WTC11 (cell line): ENCODE measurements at regions not wholly inside any gene's neighbourhood (a gene's known extent, or its start where the extent isn't known, plus 50 kb on each side); places are given as distances from the start of the nearest gene placed in this dataset.

Source experiments
- ATAC-seq: fragments of 200-7000 bp; cut with Tn5 transposase; 2 replicates; pipeline ENCODE4 v1.10.0; 2021; ENCODE audit warnings: mild to moderate bottlenecking, moderate library complexity
- CTCF ChIA-PET: fragments of 300-600 bp; sonication (Branson Sonifier 250); formaldehyde crosslinking; loops from one replicate; lab custom pipeline; 2021; ENCODE audit warnings: antibody characterized with exemption; lab: Charles Lee
- POLR2A ChIA-PET: fragments of 350-600 bp; sonication (Branson Sonifier 250); formaldehyde crosslinking; loops from one replicate; lab custom pipeline; 2021; ENCODE audit warnings: antibody characterized with exemption; lab: Charles Lee
- DNase-seq: peaks from one replicate; pipeline ENCODE4 v3.0.0; 2021; ENCODE audit warnings: low spot score
- H3K27ac Mint-ChIP-seq: 2 replicates; pipeline ENCODE4 v1.8.0; 2021; ENCODE audit warnings: mixed read lengths
- H3K27me3 Mint-ChIP-seq: 2 replicates; pipeline ENCODE4 v1.8.0; 2021; ENCODE audit warnings: low read depth, mild to moderate bottlenecking, moderate library complexity, mixed read lengths
- H3K36me3 Mint-ChIP-seq: 2 replicates; pipeline ENCODE4 v1.8.0; 2021; ENCODE audit warnings: mixed read lengths
- H3K4me1 Mint-ChIP-seq: 2 replicates; pipeline ENCODE4 v1.8.0; 2022; ENCODE audit warnings: mixed read lengths
- H3K4me3 Mint-ChIP-seq: 2 replicates; pipeline ENCODE4 v1.8.0; 2021; ENCODE audit warnings: mild to moderate bottlenecking, moderate library complexity, mixed read lengths
- H3K9me3 Mint-ChIP-seq: 2 replicates; pipeline ENCODE4 v1.8.0; 2021; ENCODE audit warnings: mixed read lengths
- ATF6 ChIP-seq: sonication (generic); formaldehyde crosslinking; IDR thresholded peaks from 2 replicates; pipeline ENCODE4 v1.8.1; 2023; ENCODE audit warnings: mild to moderate bottlenecking, missing genetic modification reagents
- CREB1 ChIP-seq: sonication (generic); formaldehyde crosslinking; IDR thresholded peaks from 2 replicates; pipeline ENCODE4 v1.8.0; 2023; ENCODE audit warnings: mild to moderate bottlenecking, missing genetic modification reagents
- CREM ChIP-seq: sonication (generic); formaldehyde crosslinking; IDR thresholded peaks from 2 replicates; pipeline ENCODE4 v1.8.1; 2022; ENCODE audit warnings: mild to moderate bottlenecking, missing genetic modification reagents, moderate library complexity
- E2F1 ChIP-seq: sonication (generic); formaldehyde crosslinking; IDR thresholded peaks from 2 replicates; pipeline ENCODE4 v1.8.0; 2022; ENCODE audit warnings: mild to moderate bottlenecking, missing genetic modification reagents
- GABPB1 ChIP-seq: sonication (generic); formaldehyde crosslinking; IDR thresholded peaks from 2 replicates; pipeline ENCODE4 v1.8.1; 2023; ENCODE audit warnings: mild to moderate bottlenecking, missing genetic modification reagents
- GRHL2 ChIP-seq: fragments of 250-450 bp; sonication (Bioruptor Pico); IDR thresholded peaks from 2 replicates; pipeline ENCODE4 v1.8.0; 2022; ENCODE audit warnings: mild to moderate bottlenecking, moderate library complexity; ENCODE audit not compliant: insufficient replicate concordance, severe bottlenecking
- GTF2I ChIP-seq: fragments of 250-450 bp; sonication (Bioruptor Pico); conservative IDR thresholded peaks from 2 replicates; pipeline ENCODE4 v1.4.0; 2021; ENCODE audit warnings: mild to moderate bottlenecking
- HMGA2 ChIP-seq: fragments of 250-450 bp; sonication (Bioruptor Pico); IDR thresholded peaks from 2 replicates; pipeline ENCODE4 v1.4.0; 2021; ENCODE audit warnings: mild to moderate bottlenecking, moderate library complexity
- MXD4 ChIP-seq: fragments of 250-450 bp; sonication (Bioruptor Pico); IDR thresholded peaks from 2 replicates; pipeline ENCODE4 v1.8.0; 2021; ENCODE audit warnings: mild to moderate bottlenecking, moderate library complexity, borderline replicate concordance
- OVOL2 ChIP-seq: fragments of 250-450 bp; sonication (Bioruptor Pico); IDR thresholded peaks from 2 replicates; pipeline ENCODE4 v1.9.0; 2021; ENCODE audit warnings: mild to moderate bottlenecking, borderline replicate concordance
- PRRX2 ChIP-seq: fragments of 250-450 bp; sonication (Bioruptor Pico); IDR thresholded peaks from 2 replicates; pipeline ENCODE4 v1.8.0; 2021; ENCODE audit warnings: mild to moderate bottlenecking
- RELA ChIP-seq: sonication (generic); formaldehyde crosslinking; IDR thresholded peaks from 2 replicates; pipeline ENCODE4 v1.8.1; 2022; ENCODE audit warnings: missing genetic modification reagents, mild to moderate bottlenecking, borderline replicate concordance
- SMAD3 ChIP-seq: sonication (generic); formaldehyde crosslinking; IDR thresholded peaks from 2 replicates; pipeline ENCODE4 v1.8.0; 2022; ENCODE audit warnings: missing genetic modification reagents, mild to moderate bottlenecking, borderline replicate concordance
- SP1 ChIP-seq: sonication (generic); formaldehyde crosslinking; conservative IDR thresholded peaks from 2 replicates; pipeline ENCODE4 v1.8.1; 2022; ENCODE audit warnings: missing genetic modification reagents
- TCF7 ChIP-seq: sonication (generic); formaldehyde crosslinking; IDR thresholded peaks from 2 replicates; pipeline ENCODE4 v1.8.0; 2022; ENCODE audit warnings: mild to moderate bottlenecking, low read depth, missing genetic modification reagents, moderate library complexity
- TEAD1 ChIP-seq: sonication (generic); formaldehyde crosslinking; IDR thresholded peaks from 2 replicates; pipeline ENCODE4 v1.8.0; 2022; ENCODE audit warnings: mild to moderate bottlenecking, missing genetic modification reagents
- ZBTB21 ChIP-seq: sonication (generic); formaldehyde crosslinking; IDR thresholded peaks from 2 replicates; pipeline ENCODE4 v1.8.1; 2023; ENCODE audit warnings: mild to moderate bottlenecking, missing genetic modification reagents, borderline replicate concordance
- ZBTB43 ChIP-seq: sonication (generic); formaldehyde crosslinking; IDR thresholded peaks from 2 replicates; pipeline ENCODE4 v1.8.1; 2023; ENCODE audit warnings: mild to moderate bottlenecking, missing genetic modification reagents
- ZNF232 ChIP-seq: sonication (generic); formaldehyde crosslinking; IDR thresholded peaks from 2 replicates; pipeline ENCODE4 v1.8.0; 2022; ENCODE audit warnings: mild to moderate bottlenecking, missing genetic modification reagents
- ZNF263 ChIP-seq: sonication (generic); formaldehyde crosslinking; IDR thresholded peaks from 2 replicates; pipeline ENCODE4 v1.8.1; 2022; ENCODE audit warnings: low read depth, mild to moderate bottlenecking, moderate library complexity, missing genetic modification reagents
- ZNF416 ChIP-seq: fragments of 250-450 bp; sonication (Bioruptor Pico); IDR thresholded peaks from 2 replicates; pipeline ENCODE4 v1.9.0; 2021; ENCODE audit warnings: mild to moderate bottlenecking, inconsistent platforms
- ZNF423 ChIP-seq: fragments of 250-450 bp; sonication (Bioruptor Pico); IDR thresholded peaks from 2 replicates; pipeline ENCODE4 v2.1.2; 2022; ENCODE audit warnings: mild to moderate bottlenecking, moderate library complexity
- ZNF512 ChIP-seq: sonication (generic); formaldehyde crosslinking; IDR thresholded peaks from 2 replicates; pipeline ENCODE4 v1.8.1; 2022; ENCODE audit warnings: missing genetic modification reagents, borderline replicate concordance
- ZNF671 ChIP-seq: fragments of 250-450 bp; sonication (Bioruptor Pico); IDR thresholded peaks from 2 replicates; pipeline ENCODE4 v1.8.0; 2021; ENCODE audit warnings: mild to moderate bottlenecking
- ZSCAN18 ChIP-seq: fragments of 250-450 bp; sonication (Bioruptor Pico); IDR thresholded peaks from 2 replicates; pipeline ENCODE4 v2.1.2; 2022; ENCODE audit warnings: mild to moderate bottlenecking, moderate library complexity

- DNase-seq (no peak), ATAC-seq (no peak)
- TF ChIP-seq GABPB1 (CRISPR knock-in tag) (no peak), TCF7 (CRISPR knock-in tag) (no peak), ZNF263 (CRISPR knock-in tag) (no peak), E2F1 (CRISPR knock-in tag) (no peak), CREM (CRISPR knock-in tag) (no peak), ATF6 (no peak), GRHL2 (CRISPR knock-in tag) (no peak), RELA (CRISPR knock-in tag) (no peak), MXD4 (no peak), OVOL2 (no peak), TEAD1 (CRISPR knock-in tag) (no peak), ZBTB43 (no peak)
- no peaks in the 10 kb centered on the region for H3K27me3 Mint-ChIP-seq
- POLR2A ChIA-PET: no interaction called here
- no peak overlapping the region for H3K4me3 Mint-ChIP-seq
- no peak overlapping the region for H3K27ac Mint-ChIP-seq
- H3K36me3 Mint-ChIP-seq: no peaks in the 10 kb centered on the region
- CTCF ChIA-PET: no interaction called here
- H3K4me1 Mint-ChIP-seq: no peaks in the 10 kb centered on the region
- no peaks in the 10 kb centered on the region for H3K9me3 Mint-ChIP-seq
These were observed 291.8 kb upstream of the PRKX start for GRCh38 chrX:4005281-4005680.

GRCh38 chrX:4004822-4005221 lies 291.4 kb upstream of the PRKX start:
- POLR2A ChIA-PET: no interaction called here
- Mint-ChIP-seq H3K27me3 (no peaks in the 10 kb centered on the region), H3K9me3 (no peaks in the 10 kb centered on the region), H3K4me3 (no peak overlapping the region), H3K4me1 (no peaks in the 10 kb centered on the region), H3K27ac (no peak overlapping the region), H3K36me3 (no peaks in the 10 kb centered on the region)
- no peak for ATAC-seq
- CTCF ChIA-PET: no interaction called here
- no peak for TF ChIP-seq SP1 (CRISPR knock-in tag)
- no peak for TF ChIP-seq ZSCAN18 (CRISPR knock-in tag)
- no peak for TF ChIP-seq ZNF512 (CRISPR knock-in tag)
- TF ChIP-seq ZNF416 (CRISPR knock-in tag): no peak
- TF ChIP-seq HMGA2: no peak
- TF ChIP-seq RELA (CRISPR knock-in tag): no peak
- no peak for TF ChIP-seq PRRX2 (CRISPR knock-in tag)
- TF ChIP-seq ZBTB21 (CRISPR knock-in tag): no peak
- TF ChIP-seq CREB1 (CRISPR knock-in tag): no peak
- no peak for TF ChIP-seq ZNF423 (CRISPR knock-in tag)
- TF ChIP-seq ZNF671 (CRISPR knock-in tag): no peak
- TF ChIP-seq GTF2I (CRISPR knock-in tag): no peak
- TF ChIP-seq SMAD3: no peak
- no peak for TF ChIP-seq ZNF232 (CRISPR knock-in tag)
- DNase-seq: no peak
